Parathyroid adenoma (tissue), 2 donors: ENCODE measurements at regions not wholly inside any gene's neighbourhood (a gene's known extent, or its start where the extent isn't known, plus 50 kb on each side); places are given as distances from the start of the nearest gene placed in this dataset.

Experiments used
- H2AFZ ChIP-seq: fragments of 300-600 bp; sonication (generic); one replicate; pipeline ENCODE4 v1.7.0; 2017; ENCODE audit warnings: antibody characterized with exemption, mild to moderate bottlenecking
- H3K27ac ChIP-seq: fragments of 300-600 bp; sonication (generic); one replicate; pipeline ENCODE4 v1.7.0; 2017
- H3K27me3 ChIP-seq: fragments of 300-600 bp; sonication (generic); one replicate; pipeline ENCODE4 v1.7.0; 2017; ENCODE audit warnings: low read length; ENCODE audit not compliant: control insufficient read depth, insufficient read depth
- H3K36me3 ChIP-seq: fragments of 300-600 bp; sonication (generic); one replicate; pipeline ENCODE4 v1.7.0; 2017; ENCODE audit warnings: low read length; ENCODE audit not compliant: control insufficient read depth, insufficient read depth
- H3K4me1 ChIP-seq: fragments of 300-600 bp; sonication (generic); one replicate; pipeline ENCODE4 v1.7.0; 2017; ENCODE audit warnings: control low read depth
- H3K4me2 ChIP-seq: fragments of 300-600 bp; sonication (generic); one replicate; pipeline ENCODE4 v1.7.0; 2017; ENCODE audit warnings: low read length
- H3K4me3 ChIP-seq: fragments of 300-600 bp; sonication (generic); one replicate; pipeline ENCODE4 v1.7.0; 2017; ENCODE audit warnings: low read depth, low read length
- H3K79me2 ChIP-seq: fragments of 300-600 bp; sonication (generic); one replicate; pipeline ENCODE4 v1.7.0; 2017; ENCODE audit warnings: control low read depth
- H3K9ac ChIP-seq: fragments of 300-600 bp; sonication (generic); one replicate; pipeline ENCODE4 v1.7.0; 2017; ENCODE audit warnings: mild to moderate bottlenecking
- H3K9me3 ChIP-seq: fragments of 300-600 bp; sonication (generic); one replicate; pipeline ENCODE4 v1.7.0; 2017; ENCODE audit warnings: low read length; ENCODE audit not compliant: control insufficient read depth
- CTCF ChIP-seq: fragments of 300-600 bp; sonication (generic); IDR thresholded peaks from one replicate; pipeline ENCODE4 v1.7.0; 2017; ENCODE audit warnings: antibody characterized with exemption, mild to moderate bottlenecking
- donor health status: primary hyperparathyroidism.

GRCh38 chr6:111997078-111997852, 56.6 kb upstream of the CCN6 start:
- Histone ChIP-seq H2AFZ (peak overlapping the region; percentile 47), H3K9ac (no peak overlapping the region), H3K4me3 (no peak overlapping the region)

GRCh38 chr6:111997853-111998208, 56.1 kb upstream of the CCN6 start:
- Histone ChIP-seq H3K4me2 (no peak overlapping the region), H2AFZ (no peak overlapping the region), H3K9me3 (no peaks in the 10 kb centered on the region), H3K4me1 (no peaks in the 10 kb centered on the region), H3K79me2 (no peaks in the 10 kb centered on the region), H3K9ac (no peak overlapping the region), H3K27me3 (no peaks in the 10 kb centered on the region), H3K4me3 (no peak overlapping the region), H3K27ac (no peak overlapping the region), H3K36me3 (no peaks in the 10 kb centered on the region)
- no peak for TF ChIP-seq CTCF

More at GRCh38 chr6:111997078-111997852, 56.6 kb upstream of the CCN6 start:
- Histone ChIP-seq H3K36me3 (no peaks in the 10 kb centered on the region), H3K27ac (no peak overlapping the region), H3K4me2 (peak overlapping the region; percentile 31), H3K4me1 (no peaks in the 10 kb centered on the region), H3K9me3 (no peaks in the 10 kb centered on the region), H3K79me2 (no peaks in the 10 kb centered on the region), H3K27me3 (no peaks in the 10 kb centered on the region)
- peak; percentile 95 for TF ChIP-seq CTCF

DNA sequence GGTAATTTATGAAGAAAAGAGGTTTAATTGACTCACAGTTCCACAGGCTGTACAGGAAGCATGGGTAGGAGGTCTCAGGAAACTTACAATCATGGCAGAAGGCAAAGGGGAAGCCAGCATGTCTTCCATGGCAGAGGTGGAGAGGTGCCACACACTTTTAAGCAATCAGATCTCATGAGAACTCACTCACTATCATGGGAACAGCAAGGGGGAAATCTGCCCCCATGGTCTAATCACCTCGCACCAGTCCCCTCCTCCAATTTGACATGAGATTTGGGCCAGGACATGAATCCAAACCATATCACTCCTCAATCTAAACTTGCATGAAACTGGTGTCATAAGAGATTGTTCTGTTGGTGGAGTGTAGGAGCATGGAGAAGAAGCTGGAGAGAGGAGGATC, 51.6 kb upstream of the CCN6 start:
- Histone ChIP-seq H3K36me3 (no peaks in the 10 kb centered on the region), H3K4me2 (no peak overlapping the region), H3K79me2 (no peaks in the 10 kb centered on the region), H3K9me3 (no peaks in the 10 kb centered on the region), H3K27ac (no peak overlapping the region), H3K27me3 (no peaks in the 10 kb centered on the region), H3K9ac (no peak overlapping the region), H3K4me3 (no peak overlapping the region), H3K4me1 (no peaks in the 10 kb centered on the region), H2AFZ (no peak overlapping the region)
- TF ChIP-seq CTCF: no peak
